Stimulated activated CD4-positive, alpha-beta T cell treated with anti-CD3 and anti-CD28 coated beads, TNF-alpha, amount 100 ng/mL, for 24 hours (primary cell): ENCODE measurements at regions not wholly inside any gene's neighbourhood (a gene's known extent, or its start where the extent isn't known, plus 50 kb on each side); places are given as distances from the start of the nearest gene placed in this dataset.
"Not testable (repeated sequence)": the region's sequence is repeated elsewhere in the genome, so short reads cannot be mapped to it uniquely, and the experiment has no call there.

Source experiments
- DNase-seq, 3 experiments: peaks; one replicate each; pipeline ENCODE4 v3.0.0-alpha.2; 2020; ENCODE audit warnings: low read depth in 3 of 3

GRCh38 chr1:101410048-101410878 is 173.4 kb downstream of the S1PR1 start:
- DNase-seq = no peak

DNA sequence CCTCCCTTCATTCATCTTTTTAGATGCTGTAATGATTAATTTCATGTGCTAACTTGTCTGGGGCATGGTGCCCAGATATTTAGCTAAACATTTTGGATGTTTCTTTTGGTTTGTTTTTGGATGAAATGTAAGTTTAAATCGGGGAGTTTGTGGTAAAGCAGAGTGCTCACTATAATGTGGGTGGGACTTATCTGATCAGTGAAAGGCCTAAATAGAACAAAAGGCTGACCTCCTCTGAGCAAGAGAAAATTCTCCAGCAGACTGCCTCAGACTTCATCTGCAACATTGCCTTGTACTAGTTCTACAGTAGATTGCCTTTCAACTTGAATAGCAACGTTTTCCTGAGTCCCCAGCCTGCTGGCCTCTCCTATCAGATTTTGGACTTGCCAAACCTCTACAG is 183.6 kb downstream of the S1PR1 start:
- no peak for DNase-seq

DNA sequence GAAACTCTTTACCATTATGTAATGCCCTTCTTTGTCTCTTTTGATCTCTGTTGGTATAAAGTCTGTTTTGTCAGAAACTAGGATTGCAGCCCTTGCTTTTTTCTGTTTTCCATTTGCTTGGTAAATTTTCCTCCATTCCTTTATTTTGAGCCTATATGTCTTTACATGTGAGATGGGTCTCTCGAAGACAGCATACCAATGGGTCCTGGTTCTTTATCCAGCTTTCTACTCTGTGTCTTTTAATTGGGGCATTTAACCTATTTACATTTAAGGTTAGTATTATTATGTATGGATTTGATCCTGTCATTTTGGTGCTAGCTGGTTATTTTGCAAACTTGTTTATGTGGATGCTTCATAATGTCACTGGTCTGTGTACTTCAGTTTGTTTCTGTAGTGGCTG is 191.3 kb downstream of the S1PR1 start:
- DNase-seq = not testable (repeated sequence)

GRCh38 chr1:101428562-101428961 is 191.7 kb downstream of the S1PR1 start:
- no peak for DNase-seq

DNA sequence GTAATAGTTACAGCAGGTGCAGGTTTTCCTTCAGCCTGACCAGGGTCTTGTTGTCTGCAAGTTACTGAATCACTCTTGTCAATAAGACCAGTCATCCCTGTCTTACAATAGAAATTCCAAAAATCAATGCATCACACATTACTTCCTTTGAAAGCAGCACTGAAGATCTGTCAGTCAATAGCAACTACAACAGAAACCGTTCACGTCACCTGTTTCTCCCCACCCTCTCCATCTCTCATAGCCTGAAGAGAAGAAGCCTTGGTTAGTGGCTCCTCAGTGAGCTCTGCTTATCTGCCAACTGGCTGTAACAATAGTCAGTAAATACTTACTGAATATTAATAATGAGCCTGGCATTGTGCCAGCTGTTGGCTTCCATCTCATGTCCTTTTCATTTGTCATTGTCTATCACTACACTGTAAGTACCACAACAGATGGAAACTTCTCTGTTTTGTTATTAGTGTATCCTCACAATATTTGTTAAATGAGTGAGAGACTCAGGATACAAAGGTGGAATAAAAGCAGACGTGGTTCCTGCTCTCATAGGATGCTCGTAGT is 195.2 kb downstream of the S1PR1 start:
- DNase-seq = no peak

GRCh38 chr1:101435831-101436511 is 199.2 kb downstream of the S1PR1 start:
- DNase-seq = no peak

GRCh38 chr1:101437800-101438199 is 201.0 kb downstream of the S1PR1 start:
- DNase-seq = no peak

DNA sequence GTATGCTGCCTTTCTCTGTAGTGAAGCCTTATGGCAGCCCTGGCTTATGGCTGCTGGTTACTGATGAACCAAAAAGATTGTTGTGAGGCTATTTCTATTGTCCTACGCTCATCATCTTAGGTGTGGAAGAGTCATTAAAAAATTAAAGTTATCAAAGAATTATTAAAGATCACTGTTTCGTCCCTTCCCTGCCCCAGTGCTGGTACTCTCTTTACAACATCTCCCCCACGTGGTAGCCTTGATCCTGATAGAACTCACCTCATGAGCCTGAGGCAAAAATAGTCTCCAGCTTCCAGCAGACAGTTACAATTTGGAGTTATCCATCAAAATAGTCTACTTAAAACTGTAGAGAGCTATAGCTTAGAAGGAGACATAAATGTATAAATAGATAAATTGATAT is 201.5 kb downstream of the S1PR1 start:
- DNase-seq = no peak

- no peak for DNase-seq
These were observed 203.7 kb downstream of the S1PR1 start for GRCh38 chr1:101440485-101440884.

DNA sequence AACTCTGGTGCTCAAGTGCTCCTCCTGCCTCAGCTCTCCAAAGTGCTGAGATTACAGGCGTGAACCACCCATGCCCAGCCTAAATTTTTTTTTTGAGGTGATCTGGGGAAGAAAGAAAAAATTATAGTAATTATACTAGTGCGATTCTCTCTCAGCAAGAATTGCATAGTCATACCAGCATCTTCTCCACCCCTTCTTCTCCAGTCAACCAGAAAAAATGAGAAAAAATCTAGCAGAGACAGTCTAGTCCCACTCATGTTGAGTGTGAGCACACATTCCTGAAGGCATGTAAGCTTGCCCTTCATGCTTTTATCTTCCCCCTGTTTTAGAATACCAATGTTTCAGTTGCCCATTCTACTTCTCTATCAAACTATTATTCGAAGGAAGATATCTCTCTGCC is 207.6 kb downstream of the S1PR1 start:
- DNase-seq = no peak

- no peak for DNase-seq
These were observed 208.2 kb downstream of the S1PR1 start for GRCh38 chr1:101444873-101445618.

- no peak for DNase-seq
These were observed 211.2 kb downstream of the S1PR1 start for GRCh38 chr1:101448018-101448417.

DNA sequence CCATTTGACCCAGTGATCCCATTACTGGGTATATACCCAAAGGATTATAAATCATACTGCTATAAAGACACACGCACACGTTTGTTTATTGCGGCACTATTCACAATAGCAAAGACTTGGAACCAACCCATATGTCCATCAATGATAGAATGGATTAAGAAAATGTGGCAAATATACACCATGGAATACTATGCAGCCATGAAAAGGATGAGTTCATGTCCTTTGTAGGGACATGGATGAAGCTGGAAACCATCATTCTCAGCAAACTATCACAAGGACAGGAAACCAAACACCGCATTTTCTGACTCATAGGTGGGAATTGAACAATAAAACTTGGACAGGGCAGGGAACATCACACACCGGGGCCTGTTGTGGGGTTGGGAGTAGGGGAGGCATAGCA is 213.9 kb downstream of the S1PR1 start:
- not testable (repeated sequence) for DNase-seq

GRCh38 chr1:101451888-101452287 is 215.1 kb downstream of the S1PR1 start:
- DNase-seq = no peak

DNA sequence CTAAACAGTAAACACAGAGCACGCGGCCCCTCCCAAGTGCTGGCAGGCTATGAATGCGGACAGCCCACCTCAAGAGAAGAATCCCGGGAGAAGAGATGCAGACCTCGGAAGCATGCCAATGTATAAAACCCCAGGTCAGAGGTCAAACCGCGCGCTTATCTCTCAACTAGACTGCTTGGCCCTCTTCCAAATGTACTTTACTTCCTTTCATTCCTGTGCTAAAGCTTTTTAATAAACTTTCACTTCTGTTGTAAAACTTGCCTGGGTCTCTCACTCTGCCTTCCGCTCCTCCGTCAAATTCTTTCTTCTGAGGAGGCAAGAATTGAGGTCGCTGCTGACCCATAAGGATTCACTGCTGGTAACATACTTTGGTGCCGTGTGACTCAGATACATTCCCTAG is 216.0 kb downstream of the S1PR1 start:
- DNase-seq = no peak

DNA sequence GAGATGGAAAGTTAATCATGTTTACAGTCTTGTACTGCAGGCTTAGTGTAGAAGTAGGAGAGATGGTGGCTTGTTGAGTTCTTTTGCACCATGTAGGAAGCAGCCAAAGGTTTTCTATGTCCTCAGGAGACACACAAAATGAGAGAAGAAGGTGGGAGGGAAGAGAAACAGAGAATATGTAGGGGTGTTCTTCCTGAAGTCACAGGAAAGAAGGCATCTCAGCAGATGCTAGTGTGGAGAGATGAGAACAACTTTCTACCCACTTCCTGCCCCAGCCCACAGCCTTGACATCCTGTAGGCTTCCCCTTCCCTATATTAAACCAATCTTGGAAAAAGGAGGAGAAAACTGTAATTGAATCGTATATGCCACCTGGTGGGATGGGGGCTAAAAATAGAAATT is 217.0 kb downstream of the S1PR1 start:
- no peak for DNase-seq

- no peak for DNase-seq
These were observed 218.3 kb downstream of the S1PR1 start for GRCh38 chr1:101455166-101455565.

GRCh38 chr1:101460739-101461138 is 223.9 kb downstream of the S1PR1 start:
- DNase-seq = no peak

DNA sequence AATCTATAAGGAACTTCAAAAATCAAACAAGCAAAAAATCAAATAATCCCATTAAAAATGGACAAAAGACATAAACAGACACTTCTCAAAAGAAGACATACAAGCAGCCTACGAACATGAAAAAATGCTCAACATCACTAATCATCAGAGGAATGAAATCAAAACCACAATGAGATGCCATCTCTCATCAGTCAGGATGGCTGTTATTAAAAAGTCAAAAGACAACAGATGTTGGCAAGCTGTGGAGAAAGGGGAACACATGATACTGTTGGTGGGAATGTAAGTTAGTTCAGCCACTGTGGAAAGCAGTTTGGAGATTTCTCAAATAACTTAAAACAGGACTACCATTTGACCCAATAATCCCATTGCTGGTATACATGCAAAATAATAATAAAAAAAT is 226.4 kb downstream of the S1PR1 start:
- no peak for DNase-seq

DNA sequence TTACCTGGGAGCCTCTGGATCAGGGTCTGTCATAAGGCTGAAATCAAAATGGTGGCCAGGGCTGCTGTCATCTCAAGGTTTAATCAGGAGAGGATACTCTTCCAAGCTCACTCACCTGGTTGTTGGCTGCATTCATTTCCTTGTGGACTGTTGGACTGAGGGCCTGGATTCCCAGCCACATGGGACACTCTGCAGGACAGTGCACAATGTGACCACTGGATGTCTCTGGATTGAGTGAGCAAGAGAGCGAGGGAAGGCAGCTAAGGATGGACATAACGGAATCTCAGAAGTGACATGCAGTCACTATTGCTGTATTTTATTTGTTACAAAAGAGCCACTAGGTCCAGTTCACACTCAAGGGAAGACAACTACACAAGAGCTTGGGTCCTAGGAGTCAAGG is 229.1 kb downstream of the S1PR1 start:
- no peak for DNase-seq

DNA sequence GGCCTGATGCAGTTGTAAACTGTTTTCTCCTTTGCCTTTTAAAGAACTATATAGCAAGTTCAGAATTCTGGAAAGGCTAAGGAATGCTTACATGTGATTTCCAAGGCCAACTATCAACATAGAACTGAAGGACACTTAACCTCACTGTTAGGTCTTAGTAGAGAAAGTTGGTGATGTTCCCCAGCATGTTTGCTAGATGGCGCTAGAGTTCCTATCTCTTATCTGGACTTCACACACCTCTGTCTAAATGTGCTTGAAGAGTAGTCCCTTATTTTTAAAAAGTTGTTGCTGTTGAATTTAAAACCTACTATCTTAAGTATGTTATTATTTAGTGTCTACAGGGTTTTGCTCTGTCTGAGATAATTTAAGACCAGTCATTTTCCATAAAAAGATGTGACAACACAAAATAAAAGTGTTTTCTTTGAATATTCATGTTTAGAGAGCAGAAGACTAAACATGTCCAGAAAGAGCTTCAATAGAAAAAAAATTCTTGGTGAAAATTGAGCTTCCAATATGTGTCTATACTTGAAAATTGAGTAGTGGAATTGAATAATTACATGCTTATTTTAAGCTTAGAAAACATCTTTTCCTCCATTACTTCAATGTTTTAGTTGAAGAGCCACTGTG is 237.3 kb downstream of the S1PR1 start:
- no peak for DNase-seq

DNA sequence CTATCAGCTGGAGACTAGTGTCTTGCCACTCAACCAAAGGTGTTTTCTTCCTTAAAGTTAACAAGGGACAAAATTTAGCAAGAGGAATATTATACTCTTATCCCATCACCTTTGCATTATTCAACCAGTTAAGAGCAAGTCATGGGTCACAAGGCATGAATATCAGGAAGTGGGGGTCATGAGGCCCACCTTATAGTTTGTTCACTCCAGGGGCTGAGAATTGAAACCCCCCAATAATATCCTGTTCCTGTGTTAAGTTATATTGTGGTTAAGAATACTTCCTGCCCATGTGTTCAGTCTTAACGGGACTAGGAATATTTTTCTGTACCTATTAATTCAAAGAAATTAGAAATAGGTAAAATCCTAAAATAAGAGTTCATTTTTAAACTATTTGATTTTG is 239.7 kb downstream of the S1PR1 start:
- DNase-seq = no peak
